Activated T-helper 1 cell treated with anti-CD3 and anti-CD28 coated beads, Interleukin-12 subunit alpha, Interleukin-12 subunit beta, Interleukin-2, Interleukin-4 antibody, amounts not matched to agents 30 ng/mL and 10 ng/mL and 1 ng/mL, durations not matched to agents 14 hours and 24 hours and 36 hours (primary cell): ENCODE measurements at regions not wholly inside any gene's neighbourhood (a gene's known extent, or its start where the extent isn't known, plus 50 kb on each side); places are given as distances from the start of the nearest gene placed in this dataset.

ENCODE experiments used
- DNase-seq: peaks from one replicate; pipeline ENCODE4 v3.0.0; 2021; ENCODE audit warnings: low spot score
- H3K27ac Mint-ChIP-seq: one replicate; pipeline ENCODE4 v1.8.0; 2021; ENCODE audit warnings: mild to moderate bottlenecking, mixed read lengths
- H3K27me3 Mint-ChIP-seq: one replicate; pipeline ENCODE4 v1.8.0; 2022; ENCODE audit warnings: mild to moderate bottlenecking, moderate library complexity, mixed read lengths; ENCODE audit not compliant: insufficient read depth
- H3K36me3 Mint-ChIP-seq: one replicate; pipeline ENCODE4 v1.8.0; 2021; ENCODE audit warnings: low read depth, mixed read lengths
- H3K4me1 Mint-ChIP-seq: one replicate; pipeline ENCODE4 v1.8.0; 2021; ENCODE audit warnings: low read depth, mixed read lengths
- H3K4me3 Mint-ChIP-seq: one replicate; pipeline ENCODE4 v1.8.0; 2021; ENCODE audit warnings: mild to moderate bottlenecking, moderate library complexity, mixed read lengths
- H3K9me3 Mint-ChIP-seq: one replicate; pipeline ENCODE4 v1.8.0; 2021; ENCODE audit warnings: mixed read lengths
- intact Hi-C: fragments of 100-400 bp; cut with micrococcal nuclease; formaldehyde crosslinking; loops from one replicate; pipeline ENCODE4 v1.15.1; 2024

DNA sequence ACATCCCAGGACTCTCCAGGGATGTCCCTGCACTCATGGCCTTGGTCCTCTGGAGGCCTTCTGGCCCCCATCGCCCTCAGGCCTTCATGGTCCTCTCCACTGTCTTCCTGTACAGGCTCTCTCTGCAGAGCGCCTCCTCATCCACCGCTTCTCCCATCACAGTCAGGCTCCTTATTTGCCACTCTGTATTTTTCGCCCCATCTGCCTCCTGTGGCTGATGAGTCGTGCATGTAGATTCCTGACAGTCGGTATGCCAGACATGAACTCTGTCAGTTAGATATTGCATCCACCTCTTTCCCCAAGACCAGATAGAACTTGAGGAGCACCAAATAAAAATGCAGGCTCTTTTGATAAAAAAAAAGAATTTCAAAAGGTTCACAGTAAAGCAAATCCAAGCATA is 362.8 kb downstream of the IRX1 start:
- H3K27ac Mint-ChIP-seq, result no peak overlapping the region
- H3K27me3 Mint-ChIP-seq, result no peaks in the 10 kb centered on the region
- H3K4me3 Mint-ChIP-seq, result no peak overlapping the region
- H3K4me1 Mint-ChIP-seq, result no peaks in the 10 kb centered on the region
- peaks cover 23% of the 10 kb centered on the region for H3K9me3 Mint-ChIP-seq
- intact Hi-C loops, result no loop called here
- no peaks in the 10 kb centered on the region for H3K36me3 Mint-ChIP-seq
- DNase-seq, result no peak

GRCh38 chr5:3962113-3962512 is 366.5 kb downstream of the IRX1 start:
- peaks cover 30% of the 10 kb centered on the region for H3K9me3 Mint-ChIP-seq
- no peak overlapping the region for H3K27ac Mint-ChIP-seq
- no peaks in the 10 kb centered on the region for H3K36me3 Mint-ChIP-seq
- no peaks in the 10 kb centered on the region for H3K4me1 Mint-ChIP-seq
- H3K27me3 Mint-ChIP-seq, result no peaks in the 10 kb centered on the region
- intact Hi-C loops, result no loop called here
- no peak for DNase-seq
- H3K4me3 Mint-ChIP-seq, result no peak overlapping the region

GRCh38 chr5:3963652-3964051 is 368.0 kb downstream of the IRX1 start:
- no peak overlapping the region for H3K27ac Mint-ChIP-seq
- intact Hi-C loops, result no loop called here
- H3K36me3 Mint-ChIP-seq, result no peaks in the 10 kb centered on the region
- no peak overlapping the region for H3K4me3 Mint-ChIP-seq
- no peaks in the 10 kb centered on the region for H3K4me1 Mint-ChIP-seq
- DNase-seq, result no peak
- H3K9me3 Mint-ChIP-seq, result peaks cover 26% of the 10 kb centered on the region
- H3K27me3 Mint-ChIP-seq, result no peaks in the 10 kb centered on the region

- DNase-seq, result no peak
- no peak overlapping the region for H3K4me3 Mint-ChIP-seq
- peaks cover 4% of the 10 kb centered on the region for H3K9me3 Mint-ChIP-seq
- no peaks in the 10 kb centered on the region for H3K27me3 Mint-ChIP-seq
- no peaks in the 10 kb centered on the region for H3K36me3 Mint-ChIP-seq
- H3K4me1 Mint-ChIP-seq, result no peaks in the 10 kb centered on the region
- intact Hi-C loops, result no loop called here
- no peak overlapping the region for H3K27ac Mint-ChIP-seq
Observed at GRCh38 chr5:3980156-3980555, 384.5 kb downstream of the IRX1 start.

GRCh38 chr5:3987867-3988266 is 392.2 kb downstream of the IRX1 start:
- intact Hi-C loops, result no loop called here
- no peak overlapping the region for H3K27ac Mint-ChIP-seq

GRCh38 chr5:3993856-3994473 is 398.3 kb downstream of the IRX1 start:
- Mint-ChIP-seq H3K9me3 (peaks cover 12% of the 10 kb centered on the region), H3K27ac (no peak overlapping the region), H3K4me3 (no peak overlapping the region), H3K27me3 (no peaks in the 10 kb centered on the region), H3K36me3 (no peaks in the 10 kb centered on the region), H3K4me1 (no peaks in the 10 kb centered on the region)
- no peak for DNase-seq
- intact Hi-C loops, result no loop called here

More at GRCh38 chr5:3987867-3988266, 392.2 kb downstream of the IRX1 start:
- H3K4me1 Mint-ChIP-seq, result no peaks in the 10 kb centered on the region
- no peak for DNase-seq
- no peaks in the 10 kb centered on the region for H3K27me3 Mint-ChIP-seq
- H3K9me3 Mint-ChIP-seq, result peaks cover 13% of the 10 kb centered on the region
- H3K36me3 Mint-ChIP-seq, result no peaks in the 10 kb centered on the region
- H3K4me3 Mint-ChIP-seq, result no peak overlapping the region

- H3K36me3 Mint-ChIP-seq, result no peaks in the 10 kb centered on the region
- H3K27ac Mint-ChIP-seq, result no peak overlapping the region
- no peak overlapping the region for H3K4me3 Mint-ChIP-seq
- intact Hi-C loops, result no loop called here
- no peak for DNase-seq
- no peaks in the 10 kb centered on the region for H3K27me3 Mint-ChIP-seq
- H3K9me3 Mint-ChIP-seq, result peaks cover 16% of the 10 kb centered on the region
- no peaks in the 10 kb centered on the region for H3K4me1 Mint-ChIP-seq
Observed at GRCh38 chr5:3994628-3995027, 399.0 kb downstream of the IRX1 start.

DNA sequence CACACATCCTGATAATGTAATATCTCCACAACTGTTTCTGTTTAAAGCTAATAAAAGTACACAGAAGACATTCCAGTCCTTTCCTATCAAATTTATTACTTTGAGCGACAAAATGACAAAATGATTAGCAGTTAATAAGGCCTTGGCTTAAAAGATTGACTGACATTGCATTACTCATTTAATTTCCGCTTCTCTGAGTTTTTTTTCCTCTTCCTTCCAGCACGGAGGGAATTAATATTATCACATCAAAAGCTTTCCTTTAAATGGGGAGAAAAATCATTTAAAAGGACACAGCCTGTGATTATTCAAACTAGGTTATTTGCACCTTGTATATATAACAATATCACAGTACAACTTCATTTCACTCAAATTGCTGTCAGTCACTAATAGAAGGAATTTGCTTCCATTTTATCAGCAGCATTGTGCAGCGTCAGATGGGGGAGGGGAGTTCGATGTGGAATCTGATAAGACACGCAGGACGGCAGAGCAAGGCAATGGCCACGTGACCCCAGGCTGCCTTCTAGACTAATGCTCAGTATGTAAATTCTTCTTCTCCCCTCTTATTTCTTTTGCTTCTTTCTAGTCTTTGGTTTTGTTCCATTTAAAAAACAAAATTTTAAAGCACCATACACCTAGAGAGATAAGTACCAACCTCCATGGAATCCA is 400.5 kb downstream of the IRX1 start:
- Mint-ChIP-seq H3K36me3 (no peaks in the 10 kb centered on the region), H3K4me1 (no peaks in the 10 kb centered on the region), H3K4me3 (no peak overlapping the region), H3K27me3 (no peaks in the 10 kb centered on the region), H3K9me3 (peaks cover 16% of the 10 kb centered on the region), H3K27ac (no peak overlapping the region)
- intact Hi-C loops, result no loop called here
- DNase-seq, result no peak

- intact Hi-C loops, result no loop called here
- no peak for DNase-seq
- Mint-ChIP-seq H3K4me1 (no peaks in the 10 kb centered on the region), H3K27me3 (no peaks in the 10 kb centered on the region), H3K36me3 (no peaks in the 10 kb centered on the region), H3K4me3 (no peak overlapping the region), H3K27ac (no peak overlapping the region), H3K9me3 (peaks cover 13% of the 10 kb centered on the region)
Observed at GRCh38 chr5:3996707-3997336, 401.2 kb downstream of the IRX1 start.

- H3K27me3 Mint-ChIP-seq, result no peaks in the 10 kb centered on the region
- DNase-seq, result no peak
- no peaks in the 10 kb centered on the region for H3K4me1 Mint-ChIP-seq
- H3K4me3 Mint-ChIP-seq, result no peak overlapping the region
- no peak overlapping the region for H3K27ac Mint-ChIP-seq
- intact Hi-C loops, result no loop called here
- peaks cover 20% of the 10 kb centered on the region for H3K9me3 Mint-ChIP-seq
- no peaks in the 10 kb centered on the region for H3K36me3 Mint-ChIP-seq
Observed at GRCh38 chr5:3997670-3998069, 402.0 kb downstream of the IRX1 start.

- no peaks in the 10 kb centered on the region for H3K4me1 Mint-ChIP-seq
- intact Hi-C loops, result no loop called here
- H3K4me3 Mint-ChIP-seq, result no peak overlapping the region
- DNase-seq, result no peak
- H3K27me3 Mint-ChIP-seq, result no peaks in the 10 kb centered on the region
- no peak overlapping the region for H3K27ac Mint-ChIP-seq
- H3K36me3 Mint-ChIP-seq, result no peaks in the 10 kb centered on the region
- H3K9me3 Mint-ChIP-seq, result peaks cover 23% of the 10 kb centered on the region
Observed at GRCh38 chr5:3999929-4000328, 404.3 kb downstream of the IRX1 start.

DNA sequence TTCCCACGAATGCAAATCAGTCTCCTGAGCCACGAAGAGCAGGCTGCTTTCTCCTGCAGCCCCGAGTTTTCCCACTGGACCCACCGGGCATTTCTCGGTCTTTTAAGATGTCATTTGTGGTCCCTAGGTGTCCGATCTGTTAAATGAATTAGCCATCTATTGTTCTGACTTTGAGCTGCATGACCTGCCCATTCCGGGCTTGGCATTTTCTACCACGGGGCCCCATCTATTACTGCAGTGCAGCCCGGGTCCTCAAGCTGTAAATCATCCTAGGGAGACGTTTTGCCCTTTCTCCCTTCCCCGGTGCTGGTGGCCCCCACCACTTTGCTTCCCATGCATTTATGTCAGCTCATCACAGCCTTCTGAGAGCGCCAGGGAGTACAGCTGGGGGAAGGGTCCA is 405.4 kb downstream of the IRX1 start:
- no peak overlapping the region for H3K27ac Mint-ChIP-seq
- H3K9me3 Mint-ChIP-seq, result peaks cover 23% of the 10 kb centered on the region
- no peaks in the 10 kb centered on the region for H3K27me3 Mint-ChIP-seq
- intact Hi-C loops, result no loop called here
- no peaks in the 10 kb centered on the region for H3K4me1 Mint-ChIP-seq
- DNase-seq, result no peak
- no peak overlapping the region for H3K4me3 Mint-ChIP-seq
- no peaks in the 10 kb centered on the region for H3K36me3 Mint-ChIP-seq

- intact Hi-C loops, result no loop called here
- Mint-ChIP-seq H3K27ac (no peak overlapping the region), H3K27me3 (no peaks in the 10 kb centered on the region), H3K4me3 (no peak overlapping the region), H3K4me1 (no peaks in the 10 kb centered on the region), H3K9me3 (peaks cover 23% of the 10 kb centered on the region), H3K36me3 (no peaks in the 10 kb centered on the region)
- no peak for DNase-seq
Observed at GRCh38 chr5:4001758-4002533, 406.3 kb downstream of the IRX1 start.
